GM19468 (cell line): ENCODE measurements at regions not wholly inside any gene's neighbourhood (a gene's known extent, or its start where the extent isn't known, plus 50 kb on each side); places are given as distances from the start of the nearest gene placed in this dataset.

Experiments used
- ATAC-seq: cut with Tn5 transposase; IDR thresholded peaks from one replicate; pipeline ENCODE4 v1.9.1; 2021; ENCODE audit warnings: mild to moderate bottlenecking, moderate library complexity, moderate number of reproducible peaks; ENCODE audit not compliant: unreplicated experiment; ENCODE audit errors: extremely low read depth

GRCh38 chr2:225995796-225996461 lies 596.4 kb downstream of the NYAP2 start:
- ATAC-seq: no peak

GRCh38 chr2:225994748-225995405 lies 595.4 kb downstream of the NYAP2 start:
- no peak for ATAC-seq

DNA sequence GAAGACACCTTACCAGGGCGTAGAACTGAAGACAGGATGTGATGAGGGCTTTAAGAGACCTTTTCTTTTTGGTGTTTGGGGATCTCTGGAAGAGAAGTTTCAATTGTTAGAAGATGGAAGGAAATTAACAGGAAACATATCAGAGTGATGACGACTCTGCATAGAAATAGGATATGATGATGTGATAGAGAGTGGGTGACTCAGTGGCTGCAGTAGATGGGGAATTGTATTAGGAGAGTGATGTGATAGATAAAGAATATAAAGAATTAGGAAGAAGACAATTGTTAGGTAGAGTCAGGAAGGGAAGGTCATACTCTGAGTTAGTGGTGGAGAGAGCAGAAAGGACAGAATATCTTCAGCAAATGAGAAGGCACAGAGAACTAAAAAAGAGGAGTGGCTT lies 593.9 kb downstream of the NYAP2 start:
- no peak for ATAC-seq

GRCh38 chr2:225989809-225990208 lies 590.3 kb downstream of the NYAP2 start:
- no peak for ATAC-seq

GRCh38 chr2:225980372-225980771 lies 580.9 kb downstream of the NYAP2 start:
- ATAC-seq: no peak

GRCh38 chr2:225971433-225971832 lies 571.9 kb downstream of the NYAP2 start:
- no peak for ATAC-seq

DNA sequence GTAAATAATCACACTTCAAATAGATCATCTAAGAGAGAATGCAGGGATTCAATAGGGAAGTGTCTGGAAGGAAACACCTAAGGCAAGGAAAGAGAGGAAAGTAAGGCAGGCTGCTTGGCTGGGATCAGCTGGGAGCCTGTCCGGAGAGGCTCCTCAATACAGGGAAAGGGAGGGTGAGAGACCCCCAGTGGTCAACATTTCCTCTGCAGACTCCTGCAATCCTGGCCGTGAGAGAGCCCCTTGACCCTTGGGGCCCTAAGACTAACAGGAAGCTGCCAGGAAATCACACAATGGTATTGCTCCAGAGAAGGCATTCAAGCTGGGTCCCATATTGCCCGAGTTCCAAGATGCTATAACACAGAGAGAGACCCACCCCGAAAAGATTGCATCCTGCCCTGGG lies 549.4 kb downstream of the NYAP2 start:
- ATAC-seq: no peak

GRCh38 chr2:225938991-225939390 lies 539.5 kb downstream of the NYAP2 start:
- ATAC-seq: no peak

DNA sequence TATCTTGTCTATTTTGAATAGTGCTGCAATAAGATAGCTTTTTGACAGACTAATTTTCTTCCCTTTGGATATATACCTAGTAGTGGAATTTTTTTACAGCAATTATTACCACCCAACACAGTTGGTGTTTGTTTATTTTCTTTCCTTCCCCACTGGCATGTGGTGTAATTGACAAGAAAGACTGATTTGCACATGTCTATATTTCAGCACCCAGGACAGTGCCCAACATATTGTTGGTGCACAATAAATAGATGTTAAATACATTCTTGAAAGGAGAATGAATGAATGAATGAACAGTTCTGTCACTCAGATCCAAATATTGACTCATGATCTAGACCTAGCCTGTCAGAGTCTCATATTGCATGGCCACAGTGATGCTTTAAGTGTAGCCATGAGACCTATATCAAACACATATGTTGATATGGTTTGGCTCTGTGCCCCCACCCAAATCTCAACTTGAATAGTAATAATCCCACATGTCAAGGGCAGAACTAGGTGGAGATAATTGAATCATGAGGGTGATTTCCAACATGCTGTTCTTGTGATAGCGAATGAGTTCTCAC lies 538.2 kb downstream of the NYAP2 start:
- no peak for ATAC-seq

- ATAC-seq: no peak
Measured at GRCh38 chr2:225932811-225933413, 533.4 kb downstream of the NYAP2 start.

DNA sequence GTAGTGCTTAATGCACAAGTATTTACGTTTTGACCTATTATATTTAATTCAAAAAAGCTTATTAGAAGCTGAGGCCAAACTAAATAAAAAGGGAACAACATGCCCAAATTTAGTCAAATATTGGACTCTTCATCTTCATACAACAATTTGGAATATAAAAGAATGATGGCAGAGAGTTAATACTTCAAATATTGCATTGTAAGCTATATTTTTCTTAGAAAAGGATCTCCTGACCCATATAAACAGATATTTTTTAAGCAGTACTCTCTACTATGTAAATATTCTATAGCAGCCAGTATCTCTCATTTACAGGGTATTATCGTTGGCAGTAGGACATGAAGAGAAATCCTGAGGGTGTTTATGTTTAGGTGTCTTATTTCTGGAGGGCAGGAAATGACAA lies 531.2 kb downstream of the NYAP2 start:
- no peak for ATAC-seq

GRCh38 chr2:225920621-225921220 lies 521.2 kb downstream of the NYAP2 start:
- no peak for ATAC-seq

- ATAC-seq: no peak
Measured at GRCh38 chr2:225916692-225917091, 517.2 kb downstream of the NYAP2 start.

DNA sequence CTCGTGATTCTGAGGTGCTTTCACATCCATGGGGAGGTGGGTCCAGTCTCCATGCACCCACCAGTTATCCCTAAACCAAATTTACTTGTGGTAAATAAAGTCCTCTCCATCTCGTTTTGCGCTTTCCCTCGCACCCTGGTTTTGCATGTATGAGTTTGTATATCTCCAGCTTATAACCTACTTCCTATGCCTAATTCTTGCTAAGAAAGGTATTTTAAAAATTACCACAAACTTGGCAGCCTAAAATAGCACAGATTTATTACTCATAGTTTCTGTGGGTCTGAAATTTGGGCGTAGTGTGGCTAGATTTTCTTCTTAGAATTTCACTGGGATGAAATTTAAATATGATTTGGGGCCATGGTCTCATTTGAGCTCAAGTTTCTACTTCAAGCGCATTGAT lies 511.5 kb downstream of the NYAP2 start:
- no peak for ATAC-seq

- ATAC-seq: no peak
Measured at GRCh38 chr2:225895126-225895525, 495.6 kb downstream of the NYAP2 start.

DNA sequence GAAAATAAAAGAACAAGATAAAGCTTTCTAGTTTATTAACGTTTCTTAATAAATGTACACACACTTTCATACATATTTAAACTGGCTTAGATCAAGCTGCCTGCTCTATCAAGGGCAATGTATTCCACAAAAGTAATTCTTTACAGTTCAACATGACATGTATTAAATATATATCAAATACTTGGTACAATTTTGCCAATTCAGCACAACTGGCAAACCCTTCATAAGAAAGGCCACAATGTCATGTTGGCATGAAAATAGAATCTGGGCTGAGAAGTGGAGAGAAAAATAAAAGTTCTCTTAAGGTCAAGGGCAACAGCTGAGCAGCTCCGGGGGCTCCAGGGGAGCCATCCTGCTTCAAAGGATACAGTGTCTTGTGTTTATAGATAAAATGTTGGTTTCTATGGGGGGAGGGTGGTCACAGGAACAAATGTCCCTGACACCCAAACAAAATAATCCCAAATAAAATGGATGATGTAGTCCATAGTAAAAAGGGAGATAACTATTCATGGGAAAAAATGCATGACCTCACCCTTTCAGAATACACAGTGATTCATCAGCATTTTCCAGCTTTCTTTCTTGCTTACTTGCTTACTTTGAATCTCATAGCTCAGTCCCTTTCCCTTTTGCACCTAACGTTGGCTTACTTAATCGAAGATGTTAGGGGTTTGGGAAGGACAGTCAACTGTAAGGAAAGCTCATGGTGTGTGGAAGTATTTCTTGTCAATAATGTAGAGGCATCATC lies 494.9 kb downstream of the NYAP2 start:
- ATAC-seq: no peak

DNA sequence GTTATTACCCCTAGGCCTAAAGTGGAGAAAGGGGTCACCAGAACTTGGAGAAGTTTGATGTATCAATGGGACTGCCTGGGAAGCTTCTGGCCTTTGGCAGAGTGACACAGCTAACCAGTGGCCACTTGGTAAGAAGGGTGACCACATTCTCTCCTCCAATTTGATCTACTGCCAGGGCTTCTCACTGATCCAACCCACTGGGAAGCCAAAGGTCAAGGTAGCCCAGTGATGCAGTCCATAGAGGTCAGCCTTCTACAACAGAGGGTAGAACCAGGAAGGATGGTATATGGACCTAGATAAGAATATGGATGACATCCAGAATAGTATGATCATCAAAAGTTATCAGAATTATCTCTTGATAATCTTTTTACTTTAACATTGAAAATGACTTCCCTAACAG lies 493.6 kb downstream of the NYAP2 start:
- no peak for ATAC-seq

- no peak for ATAC-seq
Measured at GRCh38 chr2:225891771-225892170, 492.3 kb downstream of the NYAP2 start.

- no peak for ATAC-seq
Measured at GRCh38 chr2:225891013-225891412, 491.5 kb downstream of the NYAP2 start.

DNA sequence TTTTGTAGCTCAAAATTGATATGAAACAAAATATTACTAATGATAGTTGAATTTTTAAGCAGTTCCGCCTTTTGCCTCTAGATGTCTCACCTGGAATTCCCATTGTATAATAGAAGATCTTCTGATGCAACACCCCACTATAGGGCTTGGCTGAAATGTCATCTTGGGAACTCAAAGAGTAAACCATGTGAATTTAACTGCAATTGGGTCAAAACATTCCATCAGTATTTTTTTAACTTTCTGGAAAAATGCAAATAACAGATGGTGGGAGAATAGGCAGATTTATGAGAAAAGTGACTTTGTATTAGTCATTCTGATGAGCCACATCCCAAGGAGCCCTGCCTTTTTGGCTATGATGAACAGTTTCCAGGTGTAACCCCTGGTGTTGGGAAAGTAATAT lies 489.9 kb downstream of the NYAP2 start:
- peak; percentile 58 for ATAC-seq
